B cell (primary cell): ENCODE measurements at regions not wholly inside any gene's neighbourhood (a gene's known extent, or its start where the extent isn't known, plus 50 kb on each side); places are given as distances from the start of the nearest gene placed in this dataset.

Experiments used
- ATAC-seq: fragments of 200-7000 bp; cut with Tn5 transposase; one replicate; pipeline ENCODE4 v1.10.0; 2021; ENCODE audit warnings: low read depth, mild to moderate bottlenecking, moderate number of reproducible peaks, moderate library complexity
- CTCF ChIA-PET: fragments of 350-600 bp; sonication (Branson Sonifier 250); formaldehyde crosslinking; loops from one replicate; lab custom pipeline; 2021; ENCODE audit warnings: antibody characterized with exemption, inconsistent platforms; lab: Charles Lee
- POLR2A ChIA-PET: fragments of 350-600 bp; sonication (Branson Sonifier 250); formaldehyde crosslinking; loops from one replicate; lab custom pipeline; 2021; ENCODE audit warnings: antibody characterized with exemption; lab: Charles Lee
- DNase-seq: peaks from one replicate; pipeline ENCODE4 v3.0.0; 2013
- H2AFZ ChIP-seq: 2 replicates; pipeline ENCODE4 v1.6.1; 2012; ENCODE audit warnings: mild to moderate bottlenecking, low read depth, low read length; ENCODE audit not compliant: insufficient read depth, poor library complexity, severe bottlenecking
- H3K27ac ChIP-seq, 2 donors: 1 replicate in 1 of 2; 2 replicates in 1 of 2; pipeline ENCODE4 v1.5.1; 2012 to 2013; ENCODE audit warnings: low read length in 2 of 2, mild to moderate bottlenecking in 2 of 2, moderate library complexity in 1 of 2
- H3K27me3 ChIP-seq, 4 experiments: fragments of 200-600 bp in 1 of 4; sonication (generic) in 1 of 4; replicated peaks in 1 of 4; 1 replicate in 2 of 4; 2 replicates in 2 of 4; pipeline versions ENCODE4 v1.6.1 to v1.7.0; 2013 to 2016; ENCODE audit warnings: low read length in 3 of 4, mild to moderate bottlenecking in 2 of 4, mixed read lengths in 1 of 4, moderate library complexity in 1 of 4; ENCODE audit not compliant: insufficient read depth in 4 of 4, control insufficient read depth in 3 of 4; ENCODE audit errors: control extremely low read depth in 1 of 4
- H3K36me3 ChIP-seq, 2 experiments: replicated peaks in 1 of 2; 1 replicate in 1 of 2; 2 replicates in 1 of 2; pipeline versions ENCODE4 v1.6.1 to v1.7.1; 2013; ENCODE audit warnings: low read length in 1 of 2; ENCODE audit not compliant: insufficient read depth in 2 of 2, control insufficient read depth in 1 of 2; ENCODE audit errors: control extremely low read depth in 1 of 2, extremely low read depth in 1 of 2
- H3K4me1 ChIP-seq, 2 donors: fragments of 200-600 bp in 1 of 2; sonication (generic) in 1 of 2; 1 replicate in 1 of 2; 2 replicates in 1 of 2; pipeline versions ENCODE4 v1.5.1 to v1.6.1; 2013 to 2017; ENCODE audit warnings: low read length in 2 of 2; ENCODE audit not compliant: control insufficient read depth in 2 of 2, insufficient read depth in 2 of 2
- H3K4me2 ChIP-seq: replicated peaks from 2 replicates; pipeline ENCODE3; 2012; ENCODE audit warnings: mild to moderate bottlenecking, low read depth, low read length; ENCODE audit not compliant: poor library complexity, severe bottlenecking
- H3K4me3 ChIP-seq, 5 experiments: fragments of 200-600 bp in 1 of 5; sonication (generic) in 1 of 5; 1 replicate in 3 of 5; 2 replicates in 2 of 5; pipeline versions ENCODE4 v1.5.1 to v1.7.0; 2011 to 2016; ENCODE audit warnings: low read length in 4 of 5, mild to moderate bottlenecking in 4 of 5, low read depth in 2 of 5, control low read depth in 1 of 5, moderate library complexity in 1 of 5; ENCODE audit not compliant: insufficient read depth in 1 of 5; ENCODE audit errors: control extremely low read depth in 1 of 5, extremely low read depth in 1 of 5
- H3K79me2 ChIP-seq: fragments of 200-600 bp; sonication (generic); one replicate; pipeline ENCODE4 v1.6.0; 2016; ENCODE audit warnings: low read length; ENCODE audit not compliant: control insufficient read depth, insufficient read depth
- H3K9ac ChIP-seq: fragments of 200-600 bp; sonication (generic); 2 replicates; pipeline ENCODE4 v1.6.1; 2017; ENCODE audit warnings: mild to moderate bottlenecking, low read length, moderate library complexity
- H3K9me3 ChIP-seq, 3 donors: one replicate each; pipeline versions ENCODE4 v1.6.1 to v1.7.1; 2013; ENCODE audit warnings: low read length in 2 of 3; ENCODE audit not compliant: control insufficient read depth in 2 of 3, insufficient read depth in 1 of 3; ENCODE audit errors: control extremely low read depth in 1 of 3
- H4K20me1 ChIP-seq: 2 replicates; pipeline ENCODE4 v1.6.0; 2012; ENCODE audit warnings: mild to moderate bottlenecking, low read length; ENCODE audit not compliant: insufficient read depth, control insufficient read depth, poor library complexity, severe bottlenecking
- H3K27ac Mint-ChIP-seq: one replicate; pipeline ENCODE4 v1.8.0; 2021; ENCODE audit warnings: mixed read lengths
- H3K27me3 Mint-ChIP-seq: one replicate; pipeline ENCODE4 v1.8.0; 2021; ENCODE audit warnings: mixed read lengths
- H3K4me1 Mint-ChIP-seq: one replicate; pipeline ENCODE4 v1.8.0; 2021; ENCODE audit warnings: mixed read lengths
- H3K4me3 Mint-ChIP-seq: one replicate; pipeline ENCODE4 v1.8.0; 2021; ENCODE audit warnings: mixed read lengths
- H3K9me3 Mint-ChIP-seq: one replicate; pipeline ENCODE4 v1.8.0; 2022; ENCODE audit warnings: mixed read lengths; ENCODE audit not compliant: insufficient read depth
- CTCF ChIP-seq: fragments of 200-600 bp; IDR thresholded peaks from one replicate; pipeline ENCODE4 v1.8.0; 2022; ENCODE audit warnings: antibody characterized with exemption, mild to moderate bottlenecking
- EZH2 ChIP-seq: IDR thresholded peaks from 2 replicates; pipeline ENCODE4 v1.6.1; 2012; ENCODE audit warnings: borderline replicate concordance, low read depth, mild to moderate bottlenecking, moderate library complexity, low read length; ENCODE audit not compliant: insufficient read depth, poor library complexity, severe bottlenecking
- WGBS: methylation state at CpG from one replicate; pipeline ENCODE4 v1.1.5; 2013; ENCODE audit warnings: missing lambda C conversion rate; ENCODE audit not compliant: insufficient coverage; 5-methylcytosine and 5-hydroxymethylcytosine counted together
- intact Hi-C: fragments of 100-400 bp; cut with micrococcal nuclease; formaldehyde crosslinking; loops from one replicate; pipeline ENCODE4 v1.10.0; 2022

- no peaks in the 10 kb centered on the region for H3K27me3 ChIP-seq
- H3K27me3 Mint-ChIP-seq, result no peaks in the 10 kb centered on the region
- no peaks in the 10 kb centered on the region for H3K36me3 ChIP-seq
- H2AFZ ChIP-seq, result no peak overlapping the region
- H3K4me3 ChIP-seq, result no peak overlapping the region
- no peak overlapping the region for H3K27ac Mint-ChIP-seq
- H3K4me2 ChIP-seq, result no peak overlapping the region
- peaks cover 3% of the 10 kb centered on the region for H3K9me3 Mint-ChIP-seq
- H3K27ac ChIP-seq, result no peak overlapping the region
- no peaks in the 10 kb centered on the region for H3K9me3 ChIP-seq
- no peak overlapping the region for H3K9ac ChIP-seq
- intact Hi-C loops, result no loop called here
- H3K4me1 ChIP-seq, result no peaks in the 10 kb centered on the region
- ChIA-PET CTCF (no interaction called here), POLR2A (no interaction called here)
- DNase-seq, result no peak
- H3K79me2 ChIP-seq, result no peaks in the 10 kb centered on the region
- WGBS, result no CpG with 5 or more reads among the region's 1 CpG
- no peaks in the 10 kb centered on the region for H3K4me1 Mint-ChIP-seq
- H3K4me3 Mint-ChIP-seq, result no peak overlapping the region
- H4K20me1 ChIP-seq, result no peaks in the 10 kb centered on the region
- TF ChIP-seq CTCF, result no peak
- TF ChIP-seq EZH2, result no peak
- no peak for ATAC-seq
These were observed 725.9 kb upstream of the NR2F2 start for GRCh38 chr15:95604634-95605036.

GRCh38 chr15:95605098-95605497 lies 725.4 kb upstream of the NR2F2 start:
- CTCF ChIA-PET, result no interaction called here
- Histone ChIP-seq H3K4me1 (no peaks in the 10 kb centered on the region), H3K27ac (no peak overlapping the region), H3K4me3 (no peak overlapping the region), H2AFZ (no peak overlapping the region), H4K20me1 (no peaks in the 10 kb centered on the region), H3K27me3 (no peaks in the 10 kb centered on the region), H3K9me3 (no peaks in the 10 kb centered on the region), H3K9ac (no peak overlapping the region), H3K36me3 (no peaks in the 10 kb centered on the region), H3K4me2 (no peak overlapping the region), H3K79me2 (no peaks in the 10 kb centered on the region)
- DNase-seq (no peak), ATAC-seq (no peak)
- TF ChIP-seq EZH2 (no peak), CTCF (no peak)
- POLR2A ChIA-PET, result no interaction called here
- Mint-ChIP-seq H3K4me3 (no peak overlapping the region), H3K27me3 (no peaks in the 10 kb centered on the region), H3K27ac (no peak overlapping the region), H3K4me1 (no peaks in the 10 kb centered on the region), H3K9me3 (peaks cover 2% of the 10 kb centered on the region)
- intact Hi-C loops, result no loop called here
